ENCODE measurements at regions not wholly inside any gene's neighbourhood (a gene's known extent, or its start where the extent isn't known, plus 50 kb on each side); places are given as distances from the start of the nearest gene placed in this dataset.
"Not testable (repeated sequence)": the region's sequence is repeated elsewhere in the genome, so short reads cannot be mapped to it uniquely, and the experiment has no call there.

DNA sequence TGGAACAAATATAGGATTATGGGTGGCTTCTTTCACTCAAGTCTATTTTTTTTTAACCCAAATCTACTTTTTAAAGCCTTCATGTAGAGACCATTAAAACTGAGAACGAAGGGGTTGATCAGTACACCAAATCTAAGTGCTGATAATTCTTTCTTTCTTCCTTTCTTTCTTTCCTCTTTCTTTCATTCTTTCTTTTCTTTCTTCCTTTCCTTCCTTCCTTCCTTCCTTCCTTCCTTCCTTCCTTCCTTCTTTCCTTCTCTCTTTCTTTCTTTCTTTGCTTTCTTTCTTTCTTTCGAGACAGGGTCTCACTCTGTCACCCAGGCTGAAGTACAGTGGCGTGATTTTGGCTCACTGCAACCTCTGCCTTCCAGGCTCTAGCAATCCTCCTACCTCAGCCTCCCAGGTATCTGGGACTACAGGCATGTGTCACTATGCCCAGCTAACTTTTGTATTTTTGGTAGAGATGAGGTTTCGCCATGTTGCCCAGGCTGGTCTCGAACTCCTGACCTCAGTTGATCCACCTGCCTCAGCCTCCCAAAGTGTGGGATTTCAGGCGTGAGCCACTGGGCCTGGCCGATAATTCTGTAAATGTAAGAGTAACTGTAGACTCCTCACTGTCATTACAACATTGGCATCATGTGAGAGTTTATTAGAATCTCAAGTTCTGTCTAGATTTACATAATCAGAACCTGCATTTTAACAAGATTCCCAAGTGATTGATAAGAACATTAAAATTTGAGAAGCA, 236.4 kb downstream of the TFEC start:
- DNase-seq (ENCODE audit: low read depth in 2 of 3, low spot score in 2 of 3): no peak

DNA sequence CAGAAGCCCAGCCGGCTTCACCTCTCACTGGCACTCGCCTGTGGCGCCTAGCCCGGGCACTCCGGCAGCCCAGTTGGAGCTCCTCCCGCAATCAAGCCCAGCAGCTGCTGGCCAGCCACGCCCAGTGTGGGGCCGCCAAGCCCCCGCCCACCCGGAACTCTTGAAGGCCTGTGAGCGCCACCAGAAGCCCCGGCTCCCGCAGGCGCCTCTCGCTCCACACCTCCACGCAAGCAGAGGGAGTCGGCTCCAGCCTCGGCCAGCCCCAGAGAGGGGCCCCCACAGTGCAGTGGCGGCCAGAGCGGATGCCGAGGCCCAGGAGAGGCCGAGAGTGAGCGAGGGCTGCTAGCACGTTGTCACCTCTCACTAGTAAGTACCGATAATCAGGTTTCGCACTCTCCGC, 240.7 kb downstream of the TFEC start:
- DNase-seq (ENCODE audit: low read depth in 2 of 3, low spot score in 2 of 3): no peak

DNA sequence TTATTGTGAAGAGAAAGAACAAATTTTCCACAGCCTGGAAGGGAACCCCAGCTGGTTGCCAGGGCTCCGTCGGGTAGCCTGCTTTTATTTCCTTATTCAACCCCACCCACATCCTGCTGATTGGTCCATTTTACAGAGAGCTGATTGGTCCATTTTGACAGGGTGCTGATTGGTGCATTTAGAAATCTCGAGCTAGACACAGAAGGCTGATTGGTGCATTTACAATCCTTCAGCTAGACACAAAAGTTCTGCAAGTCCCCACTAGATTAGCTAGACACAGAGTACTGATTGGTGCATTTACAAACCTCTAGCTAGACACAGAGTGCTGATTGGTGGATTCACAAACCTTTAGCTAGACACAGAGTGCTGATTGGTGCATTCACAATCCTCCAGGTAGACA, 241.1 kb downstream of the TFEC start:
- not testable (repeated sequence) for DNase-seq (ENCODE audit: low read depth in 2 of 3, low spot score in 2 of 3)

DNA sequence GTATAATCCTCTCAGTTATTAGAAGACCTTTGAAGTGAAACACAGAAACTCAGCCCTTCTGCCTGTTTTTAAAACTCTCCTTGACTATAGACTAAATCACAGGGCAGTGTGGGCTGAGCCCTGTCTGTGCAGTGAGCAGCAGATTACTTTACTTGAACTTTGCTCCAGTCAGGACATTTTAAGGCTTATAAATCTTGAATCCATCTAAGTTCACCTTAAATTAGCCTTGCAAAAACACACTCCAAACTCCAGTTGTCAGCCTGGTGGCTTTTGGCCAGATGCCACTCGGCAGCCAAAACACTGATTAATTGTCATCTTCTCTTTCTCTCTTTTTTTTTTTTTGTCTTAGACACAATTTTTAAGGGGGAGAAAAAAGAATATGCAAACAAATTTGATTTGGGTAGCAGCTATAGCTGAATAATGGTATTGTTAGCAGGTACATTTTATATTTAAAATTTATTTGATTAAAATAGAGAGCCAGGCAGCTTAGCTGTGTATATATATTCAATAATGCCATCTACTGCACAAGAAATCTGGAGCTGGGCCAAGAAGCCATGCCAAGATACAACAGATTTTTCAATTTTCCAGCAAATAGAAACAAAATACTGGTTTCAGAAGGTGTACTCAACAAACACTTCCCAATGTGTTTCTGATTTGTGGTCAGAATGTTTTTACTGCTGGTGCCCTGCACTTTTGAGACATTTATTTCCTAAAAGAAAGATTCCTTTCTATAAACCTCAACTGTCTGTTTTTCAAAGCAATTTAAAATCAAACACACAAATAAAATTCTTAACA, 247.7 kb downstream of the TFEC start:
- DNase-seq (ENCODE audit: low read depth in 2 of 3, low spot score in 2 of 3): no peak

DNA sequence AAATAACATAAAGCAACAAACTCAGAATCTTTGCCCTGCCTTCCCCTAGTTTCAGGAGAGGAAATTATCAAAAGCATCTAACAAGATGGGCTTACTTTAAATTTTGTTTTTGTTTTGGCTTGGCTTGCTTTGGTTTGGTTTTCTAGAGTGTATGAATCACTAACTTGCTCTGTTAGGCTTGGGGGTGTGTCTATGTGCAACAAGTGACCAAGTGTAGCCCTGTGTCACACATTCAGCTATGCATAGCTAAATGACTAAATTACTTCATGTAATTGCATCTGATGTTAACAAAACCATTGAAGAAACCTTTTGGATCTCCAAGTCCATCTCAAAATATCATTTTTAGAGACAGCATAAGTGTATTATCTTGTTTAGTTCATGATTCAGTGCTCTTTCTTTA, 251.0 kb downstream of the TFEC start:
- no peak for DNase-seq (ENCODE audit: low read depth in 2 of 3, low spot score in 2 of 3)

DNA sequence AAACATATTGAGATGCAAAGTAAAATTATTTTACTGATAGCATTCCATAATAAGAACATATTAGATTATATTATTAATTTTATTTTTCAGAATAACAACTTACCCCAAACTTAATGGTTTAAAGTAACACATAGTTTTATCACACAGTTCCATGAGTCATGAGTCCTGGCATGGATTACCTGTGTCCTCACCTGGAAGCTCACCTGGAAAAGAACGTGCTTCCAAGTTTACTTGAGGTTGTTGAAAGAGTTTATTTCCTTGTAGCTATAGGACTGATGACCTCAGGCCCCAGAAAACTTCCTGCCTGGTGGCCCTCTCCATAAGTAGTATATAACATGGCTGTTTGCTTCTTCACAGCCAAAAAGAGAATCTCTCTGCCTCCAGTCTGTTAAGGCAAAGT, 254.6 kb downstream of the TFEC start:
- DNase-seq (ENCODE audit: low read depth in 2 of 3, low spot score in 2 of 3): no peak

DNA sequence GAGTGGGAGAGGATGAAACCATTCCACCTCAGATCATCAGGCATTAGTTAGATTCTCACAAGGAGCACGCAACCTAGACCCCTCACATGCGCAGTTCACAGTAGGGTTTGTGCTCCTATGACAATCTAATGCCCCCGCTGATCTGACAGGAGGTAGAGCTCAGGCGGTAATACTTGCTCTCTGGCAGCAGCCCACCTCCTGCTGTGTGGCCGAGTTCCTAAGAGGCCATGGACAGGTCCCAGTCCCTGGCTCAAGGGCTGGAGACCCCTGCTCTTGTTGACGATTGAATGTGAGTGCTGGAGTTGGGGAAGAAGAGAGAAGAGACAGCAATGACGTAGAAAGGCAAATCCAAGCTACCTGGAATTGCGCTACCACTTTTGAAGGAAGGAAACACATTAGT, 267.2 kb downstream of the TFEC start:
- no peak for DNase-seq (ENCODE audit: low read depth in 2 of 3, low spot score in 2 of 3)

DNA sequence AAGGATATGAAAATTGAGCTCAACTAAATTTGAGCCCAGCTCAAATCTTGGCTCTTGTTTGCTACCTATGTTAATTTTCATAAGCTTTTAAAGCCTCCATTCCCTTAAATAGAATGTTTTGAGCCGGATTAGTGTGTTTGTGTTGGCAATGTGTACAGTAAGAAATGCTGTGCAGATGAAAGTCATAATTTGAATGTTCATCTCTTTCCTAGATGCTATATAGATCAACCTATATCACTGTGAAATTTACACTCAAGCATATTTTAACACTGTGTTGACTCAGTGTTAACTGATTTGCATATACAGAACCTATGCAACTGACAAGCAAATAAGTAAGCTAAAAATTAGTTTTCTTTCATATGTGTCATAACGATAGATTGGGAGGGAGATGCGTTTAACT, 272.5 kb downstream of the TFEC start:
- DNase-seq (ENCODE audit: low read depth in 2 of 3, low spot score in 2 of 3): no peak

DNA sequence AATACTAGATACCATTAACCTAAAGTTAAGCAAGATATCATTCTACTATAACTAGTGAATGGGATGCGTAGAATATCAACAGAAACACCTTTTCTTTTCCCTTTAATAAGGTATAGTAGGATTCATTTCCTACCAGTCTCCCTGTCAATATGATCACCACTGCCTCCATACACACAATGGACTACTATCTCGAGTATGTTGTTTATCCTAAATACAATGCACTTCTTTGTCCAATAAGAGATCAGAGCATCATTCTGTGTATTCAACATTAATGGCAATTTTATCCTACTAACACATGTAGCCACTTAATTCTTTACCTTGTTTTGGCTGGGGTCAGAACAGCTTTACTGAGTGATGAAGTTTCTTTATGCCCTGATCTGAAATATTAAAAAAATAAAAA, 276.3 kb downstream of the TFEC start:
- no peak for DNase-seq (ENCODE audit: low read depth in 2 of 3, low spot score in 2 of 3)

DNA sequence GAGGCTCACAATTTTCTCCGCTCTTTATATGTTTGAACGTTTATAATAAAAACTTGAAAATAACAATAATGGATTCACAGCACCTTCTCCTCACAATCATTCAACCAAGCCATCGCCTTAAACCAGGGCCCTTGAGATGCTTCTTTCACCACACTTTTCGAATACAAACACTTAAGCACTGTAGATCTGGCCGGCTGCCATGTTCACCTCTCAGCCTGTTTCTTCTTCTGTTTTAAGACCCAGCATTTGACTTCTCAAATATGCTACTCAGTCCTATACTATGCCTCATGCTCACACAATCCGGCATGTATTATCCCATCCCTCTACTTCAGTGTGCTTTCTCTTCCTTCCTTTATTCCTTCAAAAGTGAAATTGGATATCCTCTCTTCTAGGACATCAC, 280.6 kb downstream of the TFEC start:
- no peak for DNase-seq (ENCODE audit: low read depth in 2 of 3, low spot score in 2 of 3)

DNA sequence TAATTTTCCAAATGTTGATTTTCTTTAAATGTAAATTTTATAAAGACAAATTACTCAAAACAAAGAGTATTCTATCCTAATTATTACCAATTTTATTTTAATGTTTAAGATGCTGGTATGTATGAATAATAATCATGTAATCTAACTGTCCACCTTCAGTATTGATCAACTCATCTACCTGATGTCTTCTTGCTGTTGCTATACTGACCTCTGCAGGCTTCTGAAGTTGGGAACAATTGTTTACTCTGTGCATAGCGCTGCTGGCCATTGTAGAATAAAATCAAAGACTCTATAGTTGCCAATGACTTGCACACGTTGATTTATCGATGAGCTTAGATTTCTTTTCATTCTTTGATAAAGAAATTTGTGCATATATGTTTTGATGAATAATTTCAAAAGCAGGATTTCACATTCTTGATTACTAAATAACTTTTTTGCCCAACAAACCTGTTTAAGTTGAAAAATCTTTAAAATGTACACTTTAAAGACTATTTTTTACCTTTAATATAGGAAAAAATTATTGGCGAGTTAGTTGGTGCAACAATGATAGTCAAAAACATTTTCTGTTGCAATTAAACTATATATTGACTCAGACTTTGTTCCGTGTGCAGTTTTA, 282.3 kb downstream of the TFEC start:
- no peak for DNase-seq (ENCODE audit: low read depth in 2 of 3, low spot score in 2 of 3)

DNA sequence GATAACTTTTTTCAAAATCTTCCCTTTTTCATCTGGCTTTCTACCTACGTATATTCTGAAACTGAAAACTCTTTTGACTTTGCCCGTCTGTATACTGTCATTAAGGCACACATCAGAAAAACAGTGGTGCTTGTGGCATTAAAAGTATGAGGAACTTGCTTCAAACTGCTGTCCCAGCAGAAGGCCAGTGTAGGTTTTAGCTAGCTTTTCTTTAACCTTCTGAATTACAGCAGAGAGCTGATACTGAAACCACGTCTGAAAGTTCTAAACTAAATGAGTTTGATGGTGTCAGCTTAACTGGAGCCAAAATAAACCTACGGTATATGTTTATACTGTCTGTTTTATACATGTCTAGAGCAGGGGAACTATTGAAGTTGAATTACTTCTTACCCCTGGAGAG, 283.4 kb downstream of the TFEC start:
- DNase-seq (ENCODE audit: low read depth in 2 of 3, low spot score in 2 of 3): no peak

DNA sequence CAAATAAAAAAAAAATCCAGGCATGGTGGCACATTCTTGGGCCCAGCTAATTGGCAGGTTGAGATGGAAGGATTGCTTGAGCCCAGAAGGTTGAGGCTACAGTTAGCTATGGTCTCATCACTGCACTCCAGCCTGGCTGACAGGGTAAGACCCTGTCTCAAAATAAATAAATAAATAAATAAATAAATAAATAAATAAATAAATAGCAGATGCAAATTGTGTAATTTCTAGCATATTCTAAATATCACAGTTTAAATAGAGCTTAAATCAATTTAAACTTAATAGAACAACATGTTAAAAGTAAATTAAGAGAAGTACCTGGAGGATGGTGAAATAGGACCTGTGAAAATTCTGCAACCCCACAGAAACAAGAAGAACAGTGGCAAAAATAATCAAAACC, 290.5 kb downstream of the TFEC start:
- DNase-seq (ENCODE audit: low read depth in 2 of 3, low spot score in 2 of 3): no peak

DNA sequence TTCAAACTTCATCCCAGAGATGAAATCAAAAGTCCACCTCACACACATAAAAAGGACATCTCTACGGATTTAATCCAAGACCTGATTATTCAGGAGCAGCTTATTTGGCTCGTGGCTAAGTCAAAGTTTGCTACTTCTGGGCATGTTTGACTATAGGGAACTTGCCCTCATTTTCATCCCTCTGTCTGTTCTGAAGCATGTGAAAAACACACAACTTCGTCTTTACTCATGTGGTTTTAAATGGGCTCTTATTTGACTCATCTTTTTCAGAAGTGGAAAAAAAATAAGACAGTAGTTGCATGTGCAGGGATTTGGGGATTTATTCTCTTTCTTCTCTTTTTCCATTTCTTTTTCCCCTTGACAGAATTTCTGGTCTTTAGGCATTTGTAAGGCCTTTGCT, 295.9 kb downstream of the TFEC start:
- no peak for DNase-seq (ENCODE audit: low read depth in 2 of 3, low spot score in 2 of 3)

DNA sequence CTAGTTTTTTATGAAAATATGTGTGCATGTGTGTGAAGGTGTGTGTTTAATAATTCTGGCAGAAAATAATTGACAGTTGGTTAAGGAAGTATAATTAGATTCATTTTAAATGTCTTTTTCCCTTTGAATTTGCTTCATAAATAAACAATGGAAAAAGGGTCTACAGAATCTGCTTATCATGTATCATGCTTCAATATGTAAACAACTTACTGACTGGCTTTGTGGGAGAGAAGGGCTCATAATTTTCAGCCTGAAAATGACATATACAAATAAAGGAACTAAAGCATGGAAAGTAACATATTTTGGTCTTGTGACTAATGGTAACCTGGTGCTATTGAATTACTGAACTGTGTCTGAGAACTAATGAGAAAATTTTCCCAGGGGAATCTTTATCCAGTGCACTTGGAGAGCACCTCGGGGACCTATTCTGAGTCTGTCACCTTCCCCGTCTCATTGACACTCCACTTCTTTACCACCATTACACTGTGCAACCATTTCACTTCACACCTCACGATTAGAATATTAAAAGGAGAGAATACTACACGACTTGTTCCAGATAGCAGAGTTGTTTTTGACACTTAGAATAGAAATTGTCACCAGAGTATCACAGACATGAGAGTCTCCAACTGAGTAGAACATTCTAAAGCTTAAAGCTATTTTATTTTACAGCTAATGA, 298.6 kb downstream of the TFEC start:
- no peak for DNase-seq (ENCODE audit: low read depth in 2 of 3, low spot score in 2 of 3)

DNA sequence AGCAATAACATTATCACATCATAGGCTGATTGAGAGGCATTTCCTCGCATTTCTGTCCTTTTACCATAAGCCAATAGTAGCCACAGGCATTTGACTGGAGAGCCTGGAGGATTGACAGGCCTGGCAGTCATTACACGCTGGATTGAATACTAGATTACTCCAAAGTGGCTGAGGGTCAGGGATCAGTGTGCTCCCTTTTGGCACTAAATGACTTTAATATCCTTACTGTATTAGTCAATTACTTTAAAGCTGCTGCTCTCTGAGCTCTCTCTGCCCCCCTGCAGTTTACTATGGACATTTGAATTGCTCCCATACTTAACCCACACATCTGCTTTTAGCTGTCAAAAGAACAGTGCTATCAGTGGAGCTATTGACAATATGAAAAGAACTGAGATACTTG, 302.0 kb downstream of the TFEC start:
- DNase-seq (ENCODE audit: low read depth in 2 of 3, low spot score in 2 of 3): no peak

DNA sequence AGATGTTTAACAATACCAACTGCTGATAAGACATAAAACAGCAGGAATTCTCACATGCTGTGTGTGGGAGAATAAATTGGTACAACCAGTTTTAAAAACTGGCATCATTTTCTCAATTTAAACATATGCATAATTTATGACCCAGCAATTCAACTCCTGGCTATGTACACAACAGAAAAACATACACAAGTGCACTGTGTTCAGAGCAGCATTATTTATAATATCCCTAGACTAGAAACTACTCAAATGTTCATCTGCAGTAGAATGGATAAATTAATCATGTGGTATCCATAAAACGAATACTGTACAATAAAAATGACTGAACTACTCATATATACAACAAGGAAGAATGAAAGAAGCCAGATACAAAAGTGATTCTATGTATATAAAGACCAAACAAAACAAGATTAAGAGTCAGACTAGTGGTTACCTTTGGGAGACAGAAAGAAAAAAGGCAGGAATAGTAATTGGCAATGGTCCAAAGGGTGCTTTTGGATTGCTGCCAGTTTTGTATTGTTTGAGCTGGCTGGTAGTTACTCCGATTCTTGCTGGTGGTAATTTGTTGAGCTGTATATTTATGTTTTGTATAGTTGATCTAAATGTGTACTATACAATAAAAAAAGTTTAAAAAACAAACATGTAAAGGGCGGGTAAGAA, 306.0 kb downstream of the TFEC start:
- no peak for DNase-seq (ENCODE audit: low read depth in 2 of 3, low spot score in 2 of 3)

DNA sequence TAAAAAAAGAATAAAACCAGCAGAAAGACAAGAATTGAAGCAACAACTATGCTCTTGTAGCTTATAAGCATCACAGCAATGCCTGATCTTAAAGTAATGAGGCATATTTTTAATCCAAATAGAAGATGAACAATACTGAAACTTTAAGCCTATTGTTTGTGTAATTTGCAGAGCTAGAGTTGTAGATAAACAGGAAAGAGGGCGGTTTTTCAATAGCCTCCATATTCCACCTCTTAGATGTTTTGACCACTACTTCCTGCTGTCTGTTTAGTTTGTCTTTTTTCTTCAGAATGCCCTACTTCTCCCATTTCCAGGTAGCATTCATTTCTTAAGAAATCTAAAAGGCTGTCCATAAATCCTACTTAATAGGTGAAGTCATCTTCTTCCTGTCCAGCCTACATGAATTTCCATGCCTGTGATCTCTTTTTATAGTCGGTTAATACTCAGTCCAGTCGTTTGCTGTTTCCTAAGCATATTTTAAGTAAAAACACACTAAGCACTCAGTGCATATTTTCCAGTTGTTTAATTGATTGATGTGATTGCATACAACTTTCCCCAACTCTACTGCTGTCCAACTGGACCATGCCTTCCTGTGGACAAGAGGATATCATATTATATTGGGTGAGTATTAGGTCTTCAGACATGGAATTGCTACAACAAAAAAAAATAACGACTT, 308.1 kb downstream of the TFEC start:
- DNase-seq (ENCODE audit: low read depth in 2 of 3, low spot score in 2 of 3): no peak

DNA sequence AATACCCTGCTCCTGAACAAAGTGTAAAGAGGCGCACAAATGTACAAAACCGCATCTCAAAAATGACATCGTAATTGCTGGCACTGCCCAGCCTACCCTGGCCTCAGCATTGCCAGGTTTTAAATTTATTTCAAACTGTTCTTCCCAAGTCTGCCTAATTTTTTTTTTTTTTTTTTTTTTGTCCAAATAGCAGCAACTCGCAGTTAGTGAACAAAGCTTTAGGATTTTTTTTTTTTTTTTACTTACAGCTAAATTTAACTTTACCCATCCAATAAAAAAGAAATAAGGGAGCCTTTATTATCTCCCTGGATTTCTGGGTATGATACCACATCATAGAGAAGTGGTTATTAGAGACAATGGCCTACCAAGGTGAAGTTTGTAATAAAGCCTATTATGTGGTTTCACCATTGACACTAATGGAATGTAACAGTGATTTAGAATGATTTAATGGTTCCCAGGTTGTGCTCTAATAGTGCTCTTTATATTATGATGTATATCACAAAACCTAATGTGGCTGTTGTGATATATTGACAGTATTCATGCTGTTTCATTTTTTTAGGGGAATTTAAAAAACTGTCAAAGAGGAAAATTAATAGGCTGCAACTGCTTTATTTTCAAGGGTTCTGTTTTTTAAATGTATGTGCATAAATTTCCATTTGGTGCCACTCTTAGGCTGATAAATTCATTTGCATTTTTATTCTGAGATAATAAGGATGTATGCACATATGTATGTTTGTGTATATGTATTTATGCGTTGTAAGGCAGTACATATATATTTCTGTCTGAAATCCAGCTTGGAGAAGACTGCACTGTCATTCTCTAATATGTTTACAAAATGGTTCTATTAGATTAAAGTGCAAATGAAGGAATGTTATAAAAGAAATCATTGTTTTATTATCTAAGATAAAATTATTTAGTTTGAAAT, 309.0 kb downstream of the TFEC start:
- no peak for DNase-seq (ENCODE audit: low read depth in 2 of 3, low spot score in 2 of 3)
